ENCODE measurements at regions not wholly inside any gene's neighbourhood (a gene's known extent, or its start where the extent isn't known, plus 50 kb on each side); places are given as distances from the start of the nearest gene placed in this dataset.

DNA sequence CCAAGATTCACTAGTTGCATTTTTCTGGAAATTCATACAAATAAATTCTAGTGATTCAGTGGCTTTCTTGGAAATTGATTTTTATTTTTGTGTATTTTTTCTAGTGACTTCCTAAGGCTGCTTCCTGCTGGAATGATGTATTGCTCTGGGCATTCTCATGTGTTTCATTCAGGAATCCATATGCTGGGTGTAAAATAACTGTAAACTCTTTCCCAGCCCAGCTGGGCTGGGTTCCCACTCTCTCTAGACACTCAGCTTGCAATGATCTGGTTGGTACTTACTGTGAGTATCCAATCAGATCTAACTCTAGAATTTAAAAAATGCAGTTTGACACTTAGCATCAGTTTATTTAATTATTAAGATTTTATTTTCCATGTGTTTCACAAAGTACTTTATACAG, 882.2 kb downstream of the STIM2 start:
- POLR2A ChIA-PET, result no interaction called here
- no peak for ATAC-seq (ENCODE audit: poor library complexity)

DNA sequence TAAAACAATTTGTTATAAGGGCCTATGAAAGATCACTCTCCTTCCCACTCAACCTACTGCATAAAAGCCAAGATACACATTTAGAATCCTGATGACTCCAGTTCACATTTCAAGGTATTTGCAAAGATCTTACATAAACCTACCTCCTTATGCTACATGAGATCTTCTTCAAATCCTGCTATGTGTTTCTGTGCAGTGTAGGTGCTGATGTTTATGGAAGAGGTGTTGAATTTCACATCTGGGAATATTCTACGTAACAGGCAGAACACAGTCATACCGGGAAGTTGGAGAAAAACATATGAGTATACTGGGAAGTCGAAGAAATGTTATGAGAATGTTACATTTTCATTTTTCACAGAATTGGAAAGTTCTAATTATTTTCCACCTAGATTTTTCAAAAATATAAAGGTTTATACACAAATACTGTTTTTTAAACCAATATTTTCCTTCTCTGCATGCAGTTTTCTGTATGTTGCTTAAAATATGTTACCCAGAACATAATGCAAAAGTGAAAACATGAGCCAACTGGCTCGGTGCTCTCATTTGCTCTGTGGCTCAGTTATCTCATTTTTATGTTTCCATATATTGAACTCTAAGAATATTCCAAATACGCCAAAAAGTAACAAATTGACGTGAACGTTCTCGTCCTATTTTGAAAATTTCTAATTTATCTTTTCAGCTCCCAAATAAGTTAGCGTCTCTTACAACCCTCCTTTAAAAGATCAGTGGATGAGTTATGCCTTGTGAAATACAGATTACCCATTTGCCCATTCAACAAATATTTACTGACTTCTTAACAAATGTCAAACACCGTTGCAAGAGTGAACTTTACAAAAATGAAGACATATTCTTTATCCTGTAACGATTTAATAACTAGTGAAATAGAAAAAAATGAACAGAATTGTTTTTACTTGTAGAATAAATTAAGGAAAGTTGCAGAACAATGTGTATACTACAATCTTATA, 899.3 kb downstream of the STIM2 start:
- H3K4me3 ChIP-seq (ENCODE audit: low read length), result no peak overlapping the region
- Mint-ChIP-seq H3K4me3 (no peak overlapping the region), H3K36me3 (ENCODE audit: low read depth) (no peaks in the 10 kb centered on the region), H3K4me1 (ENCODE audit: low read depth) (no peaks in the 10 kb centered on the region), H3K27me3 (no peaks in the 10 kb centered on the region), H3K27ac (no peak overlapping the region), H3K9me3 (peaks cover 5% of the 10 kb centered on the region)
- no peaks in the 10 kb centered on the region for H3K4me1 ChIP-seq (ENCODE audit: insufficient read depth, low read length)
- intact Hi-C loops (cut with DNase I, micrococcal nuclease), result no loop called here
- H3K27ac ChIP-seq (ENCODE audit: low read depth in 1 of 2, low read length in 2 of 2), result no peak overlapping the region
- TF ChIP-seq, protein P1, sequence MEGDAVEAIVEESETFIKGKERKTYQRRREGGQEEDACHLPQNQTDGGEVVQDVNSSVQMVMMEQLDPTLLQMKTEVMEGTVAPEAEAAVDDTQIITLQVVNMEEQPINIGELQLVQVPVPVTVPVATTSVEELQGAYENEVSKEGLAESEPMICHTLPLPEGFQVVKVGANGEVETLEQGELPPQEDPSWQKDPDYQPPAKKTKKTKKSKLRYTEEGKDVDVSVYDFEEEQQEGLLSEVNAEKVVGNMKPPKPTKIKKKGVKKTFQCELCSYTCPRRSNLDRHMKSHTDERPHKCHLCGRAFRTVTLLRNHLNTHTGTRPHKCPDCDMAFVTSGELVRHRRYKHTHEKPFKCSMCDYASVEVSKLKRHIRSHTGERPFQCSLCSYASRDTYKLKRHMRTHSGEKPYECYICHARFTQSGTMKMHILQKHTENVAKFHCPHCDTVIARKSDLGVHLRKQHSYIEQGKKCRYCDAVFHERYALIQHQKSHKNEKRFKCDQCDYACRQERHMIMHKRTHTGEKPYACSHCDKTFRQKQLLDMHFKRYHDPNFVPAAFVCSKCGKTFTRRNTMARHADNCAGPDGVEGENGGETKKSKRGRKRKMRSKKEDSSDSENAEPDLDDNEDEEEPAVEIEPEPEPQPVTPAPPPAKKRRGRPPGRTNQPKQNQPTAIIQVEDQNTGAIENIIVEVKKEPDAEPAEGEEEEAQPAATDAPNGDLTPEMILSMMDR (IDR thresholded peaks at IDR 0.05), result no peak
- H3K27me3 ChIP-seq (ENCODE audit: control insufficient read depth in 1 of 2, insufficient read depth in 2 of 2, low read length in 2 of 2), result no peaks in the 10 kb centered on the region
- no peaks in the 10 kb centered on the region for H3K9me3 ChIP-seq (ENCODE audit: control insufficient read depth in 1 of 2, insufficient read depth in 1 of 2, low read length in 2 of 2)
- H3K36me3 ChIP-seq (ENCODE audit: insufficient read depth, low read length), result no peaks in the 10 kb centered on the region
- ChIA-PET POLR2A (no interaction called here), CTCF (no interaction called here)
- ATAC-seq (ENCODE audit: poor library complexity), result no peak
- no peak for DNase-seq

More for the DNA sequence above, 882.2 kb downstream of the STIM2 start:
- TF ChIP-seq, protein P1 (IDR thresholded peaks at IDR 0.05), result no peak
- no peaks in the 10 kb centered on the region for H3K27me3 ChIP-seq (ENCODE audit: control insufficient read depth in 1 of 2, insufficient read depth in 2 of 2, low read length in 2 of 2)
- no peak overlapping the region for H3K27ac ChIP-seq (ENCODE audit: low read depth in 1 of 2, low read length in 2 of 2)
- Mint-ChIP-seq H3K36me3 (ENCODE audit: low read depth) (no peaks in the 10 kb centered on the region), H3K4me3 (no peak overlapping the region), H3K4me1 (ENCODE audit: low read depth) (no peaks in the 10 kb centered on the region), H3K27me3 (no peaks in the 10 kb centered on the region), H3K27ac (no peak overlapping the region), H3K9me3 (peaks cover 5% of the 10 kb centered on the region)
- no peak for DNase-seq
- CTCF ChIA-PET, result no interaction called here
- H3K9me3 ChIP-seq (ENCODE audit: control insufficient read depth in 1 of 2, insufficient read depth in 1 of 2, low read length in 2 of 2), result no peaks in the 10 kb centered on the region
- H3K4me1 ChIP-seq (ENCODE audit: insufficient read depth, low read length), result no peaks in the 10 kb centered on the region
- no peak overlapping the region for H3K4me3 ChIP-seq (ENCODE audit: low read length)
- H3K36me3 ChIP-seq (ENCODE audit: insufficient read depth, low read length), result no peaks in the 10 kb centered on the region
- intact Hi-C loops (cut with DNase I, micrococcal nuclease), result no loop called here

DNA sequence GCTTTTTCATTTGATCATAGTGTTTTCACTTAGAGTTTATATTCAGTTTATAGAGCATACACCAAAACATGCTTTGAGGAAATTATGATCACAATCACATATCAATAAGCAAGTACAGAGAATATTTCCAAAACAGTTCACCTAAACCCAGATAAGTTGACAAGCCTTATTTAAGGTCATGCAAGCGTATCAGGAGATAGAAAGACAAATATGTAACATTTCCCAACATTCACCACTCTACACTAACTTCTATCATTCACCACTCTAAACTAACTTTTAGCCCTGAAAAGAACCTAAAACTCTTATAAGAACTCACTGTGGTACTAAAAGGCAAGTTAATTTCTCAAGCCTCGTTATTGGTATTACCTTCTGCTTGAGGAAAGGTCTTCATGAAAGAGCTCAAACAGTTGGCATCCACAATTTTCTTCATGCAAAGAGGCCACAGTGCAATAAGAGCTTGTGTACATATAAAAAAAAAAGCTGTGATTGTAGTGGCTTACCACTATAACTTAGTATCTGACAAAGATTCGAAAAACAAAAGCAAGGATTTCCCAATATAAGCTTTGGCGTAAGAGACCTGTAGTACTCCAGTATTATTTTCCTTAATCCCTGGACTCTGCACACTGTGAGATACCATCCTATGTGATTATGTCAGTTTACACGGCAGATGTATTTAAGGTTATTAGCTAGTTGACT, 903.3 kb downstream of the STIM2 start:
- H3K27ac Mint-ChIP-seq, result no peak overlapping the region
- CTCF ChIA-PET, result no interaction called here
- no peak for ATAC-seq (ENCODE audit: poor library complexity)
- peaks cover 5% of the 10 kb centered on the region for H3K9me3 Mint-ChIP-seq
- no peak overlapping the region for H3K27ac ChIP-seq (ENCODE audit: low read depth in 1 of 2, low read length in 2 of 2)
- no peak overlapping the region for H3K4me3 Mint-ChIP-seq
- TF ChIP-seq, protein P1 (IDR thresholded peaks at IDR 0.05), result no peak
- peaks cover 0 to 4% of the 10 kb centered on the region in 2 experiments for H3K9me3 ChIP-seq (ENCODE audit: control insufficient read depth in 1 of 2, insufficient read depth in 1 of 2, low read length in 2 of 2)
- H3K36me3 Mint-ChIP-seq (ENCODE audit: low read depth), result no peaks in the 10 kb centered on the region
- H3K36me3 ChIP-seq (ENCODE audit: insufficient read depth, low read length), result no peaks in the 10 kb centered on the region
- no peak overlapping the region for H3K4me3 ChIP-seq (ENCODE audit: low read length)
- H3K27me3 ChIP-seq (ENCODE audit: control insufficient read depth in 1 of 2, insufficient read depth in 2 of 2, low read length in 2 of 2), result no peaks in the 10 kb centered on the region
- H3K27me3 Mint-ChIP-seq, result no peaks in the 10 kb centered on the region
- no peak for DNase-seq
- POLR2A ChIA-PET, result no interaction called here
- intact Hi-C loops (cut with DNase I, micrococcal nuclease), result no loop called here
- no peaks in the 10 kb centered on the region for H3K4me1 Mint-ChIP-seq (ENCODE audit: low read depth)
- no peaks in the 10 kb centered on the region for H3K4me1 ChIP-seq (ENCODE audit: insufficient read depth, low read length)

Data from CD4-positive, alpha-beta T cell (primary cell).